ENCODE measurements at regions not wholly inside any gene's neighbourhood (a gene's known extent, or its start where the extent isn't known, plus 50 kb on each side); places are given as distances from the start of the nearest gene placed in this dataset.

DNA sequence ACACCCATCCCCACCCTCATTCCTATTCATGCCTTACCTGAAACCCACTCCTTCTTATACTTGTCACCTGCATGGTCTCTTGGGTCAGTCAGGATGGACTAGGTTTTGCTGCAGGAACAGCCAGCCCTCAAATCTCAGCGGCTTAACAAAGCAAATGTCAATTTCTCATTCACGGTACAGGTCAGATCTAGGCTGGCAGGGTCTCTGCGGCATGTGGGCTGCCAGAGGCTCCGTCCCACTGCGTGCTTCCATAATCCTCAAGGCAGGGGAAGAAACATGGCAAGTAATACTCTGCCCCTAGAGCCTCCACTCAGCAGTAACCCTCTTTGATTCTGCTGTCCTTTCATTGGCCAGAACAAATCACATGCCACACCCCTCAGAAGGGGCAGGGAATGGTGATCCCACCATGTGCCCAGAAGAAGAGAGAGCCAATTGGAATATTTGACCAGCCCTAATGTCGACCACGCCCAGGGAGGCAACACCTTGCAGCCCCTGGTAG lies 114.9 kb upstream of the ZMIZ1 start:
- no peak overlapping the region for H3K9ac ChIP-seq (ENCODE audit: low read length)
- no peaks in the 10 kb centered on the region for H3K4me1 ChIP-seq (ENCODE audit: insufficient read depth, low read length)
- H3K9me2 ChIP-seq (replicated peaks; ENCODE audit: low read length), result no peaks in the 10 kb centered on the region
- POLR2A ChIA-PET (ENCODE audit: unreplicated experiment), result no interaction called here
- no peaks in the 10 kb centered on the region for H3K9me3 ChIP-seq (ENCODE audit: low read length)
- TF ChIP-seq EZH2 (IDR thresholded peaks at IDR 0.05; ENCODE audit: low read length, unreplicated experiment) (no peak), EZH2phosphoT487 (IDR thresholded peaks at IDR 0.05; ENCODE audit: borderline replicate concordance, low read length) (no peak)
- TF ChIP-seq, protein P1, sequence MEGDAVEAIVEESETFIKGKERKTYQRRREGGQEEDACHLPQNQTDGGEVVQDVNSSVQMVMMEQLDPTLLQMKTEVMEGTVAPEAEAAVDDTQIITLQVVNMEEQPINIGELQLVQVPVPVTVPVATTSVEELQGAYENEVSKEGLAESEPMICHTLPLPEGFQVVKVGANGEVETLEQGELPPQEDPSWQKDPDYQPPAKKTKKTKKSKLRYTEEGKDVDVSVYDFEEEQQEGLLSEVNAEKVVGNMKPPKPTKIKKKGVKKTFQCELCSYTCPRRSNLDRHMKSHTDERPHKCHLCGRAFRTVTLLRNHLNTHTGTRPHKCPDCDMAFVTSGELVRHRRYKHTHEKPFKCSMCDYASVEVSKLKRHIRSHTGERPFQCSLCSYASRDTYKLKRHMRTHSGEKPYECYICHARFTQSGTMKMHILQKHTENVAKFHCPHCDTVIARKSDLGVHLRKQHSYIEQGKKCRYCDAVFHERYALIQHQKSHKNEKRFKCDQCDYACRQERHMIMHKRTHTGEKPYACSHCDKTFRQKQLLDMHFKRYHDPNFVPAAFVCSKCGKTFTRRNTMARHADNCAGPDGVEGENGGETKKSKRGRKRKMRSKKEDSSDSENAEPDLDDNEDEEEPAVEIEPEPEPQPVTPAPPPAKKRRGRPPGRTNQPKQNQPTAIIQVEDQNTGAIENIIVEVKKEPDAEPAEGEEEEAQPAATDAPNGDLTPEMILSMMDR (conservative IDR thresholded peaks at IDR 0.05; ENCODE audit: low read depth, low read length), result no peak
- DNase-seq, result no peak
- H3K4me2 ChIP-seq (ENCODE audit: low read length), result no peak overlapping the region
- H4K20me1 ChIP-seq (ENCODE audit: low read length), result no peaks in the 10 kb centered on the region
- intact Hi-C loops (cut with micrococcal nuclease), result no loop called here
- CTCF ChIA-PET, result no interaction called here
- H3K4me3 ChIP-seq (ENCODE audit: low read length), result no peak overlapping the region
- no peaks in the 10 kb centered on the region for H3K79me2 ChIP-seq (ENCODE audit: low read length)
- H2AFZ ChIP-seq (ENCODE audit: low read length), result no peak overlapping the region
- no peaks in the 10 kb centered on the region for H3K36me3 ChIP-seq (ENCODE audit: low read depth, low read length)
- H3F3A ChIP-seq (ENCODE audit: low read length, unreplicated experiment), result no peaks in the 10 kb centered on the region
- ATAC-seq, result no peak
- no TSS peak for BruUV-seq (replicated peaks)
- H3K27ac ChIP-seq (ENCODE audit: low read length), result no peak overlapping the region
- no peaks in the 10 kb centered on the region for H3K27me3 ChIP-seq (ENCODE audit: low read length)

- Histone ChIP-seq H3K4me3 (ENCODE audit: low read length) (no peak overlapping the region), H3K9ac (ENCODE audit: low read length) (no peak overlapping the region), H3K9me2 (replicated peaks; ENCODE audit: low read length) (no peaks in the 10 kb centered on the region), H3K79me2 (ENCODE audit: low read length) (no peaks in the 10 kb centered on the region), H3K4me1 (ENCODE audit: insufficient read depth, low read length) (no peaks in the 10 kb centered on the region), H3K27ac (ENCODE audit: low read length) (no peak overlapping the region), H3K4me2 (ENCODE audit: low read length) (no peak overlapping the region), H3K9me3 (ENCODE audit: low read length) (no peaks in the 10 kb centered on the region), H3K36me3 (ENCODE audit: low read depth, low read length) (no peaks in the 10 kb centered on the region), H2AFZ (ENCODE audit: low read length) (no peak overlapping the region), H3K27me3 (ENCODE audit: low read length) (no peaks in the 10 kb centered on the region), H3F3A (ENCODE audit: low read length, unreplicated experiment) (no peaks in the 10 kb centered on the region), H4K20me1 (ENCODE audit: low read length) (no peaks in the 10 kb centered on the region)
- CTCF ChIA-PET, result no interaction called here
- no TSS peak for BruUV-seq (replicated peaks)
- POLR2A ChIA-PET (ENCODE audit: unreplicated experiment), result interaction anchor here (0.6 kb wide), 1 partner anchor 87 kb away, joined by 3 read pairs; no protein-coding TSS in a partner anchor
- no peak for TF ChIP-seq EZH2 (IDR thresholded peaks at IDR 0.05; ENCODE audit: low read length, unreplicated experiment)
- TF ChIP-seq, protein P1 (conservative IDR thresholded peaks at IDR 0.05; ENCODE audit: low read depth, low read length), result no peak
- no peak for TF ChIP-seq EZH2phosphoT487 (IDR thresholded peaks at IDR 0.05; ENCODE audit: borderline replicate concordance, low read length)
- ATAC-seq, result no peak
- intact Hi-C loops (cut with micrococcal nuclease), result no loop called here
- no peak for DNase-seq
Observed at GRCh38 chr10:78954689-78955088, 114.1 kb upstream of the ZMIZ1 start.

- no peak for TF ChIP-seq EZH2phosphoT487 (IDR thresholded peaks at IDR 0.05; ENCODE audit: borderline replicate concordance, low read length)
- TF ChIP-seq, protein P1 (conservative IDR thresholded peaks at IDR 0.05; ENCODE audit: low read depth, low read length), result no peak
- TF ChIP-seq EZH2 (IDR thresholded peaks at IDR 0.05; ENCODE audit: low read length, unreplicated experiment), result no peak
- ChIA-PET POLR2A (ENCODE audit: unreplicated experiment) (no interaction called here), CTCF (no interaction called here)
- H3K4me1 ChIP-seq (ENCODE audit: insufficient read depth, low read length), result peaks cover 4% of the 10 kb centered on the region
- no peaks in the 10 kb centered on the region for H3K36me3 ChIP-seq (ENCODE audit: low read depth, low read length)
- no peak overlapping the region for H3K4me2 ChIP-seq (ENCODE audit: low read length)
- no peaks in the 10 kb centered on the region for H3K9me3 ChIP-seq (ENCODE audit: low read length)
- H3K4me3 ChIP-seq (ENCODE audit: low read length), result no peak overlapping the region
- no peaks in the 10 kb centered on the region for H3F3A ChIP-seq (ENCODE audit: low read length, unreplicated experiment)
- ATAC-seq (no peak), DNase-seq (no peak)
- intact Hi-C loops (cut with micrococcal nuclease), result no loop called here
- no peak overlapping the region for H3K27ac ChIP-seq (ENCODE audit: low read length)
- no peaks in the 10 kb centered on the region for H3K79me2 ChIP-seq (ENCODE audit: low read length)
- H2AFZ ChIP-seq (ENCODE audit: low read length), result no peak overlapping the region
- H3K9ac ChIP-seq (ENCODE audit: low read length), result no peak overlapping the region
- no TSS peak for BruUV-seq (replicated peaks)
- no peaks in the 10 kb centered on the region for H3K9me2 ChIP-seq (replicated peaks; ENCODE audit: low read length)
- no peaks in the 10 kb centered on the region for H4K20me1 ChIP-seq (ENCODE audit: low read length)
- no peaks in the 10 kb centered on the region for H3K27me3 ChIP-seq (ENCODE audit: low read length)
Observed at GRCh38 chr10:78955206-78955605, 113.6 kb upstream of the ZMIZ1 start.

Measured in PC-3 (cell line).